ENCODE measurements at regions not wholly inside any gene's neighbourhood (a gene's known extent, or its start where the extent isn't known, plus 50 kb on each side); places are given as distances from the start of the nearest gene placed in this dataset.

GRCh38 chr21:41037212-41037611, 130.7 kb upstream of the BACE2 start:
- Mint-ChIP-seq H3K27ac (no peak overlapping the region), H3K9me3 (peaks cover 0 to 7% of the 10 kb centered on the region in 2 experiments; a peak in 3 of 5 replicates), H3K27me3 (ENCODE audit: low read depth) (no peaks in the 10 kb centered on the region; the same call in 1 of the 2 replicates), H3K36me3 (ENCODE audit: insufficient read depth in 1 of 3, low read depth in 3 of 3) (no peaks in the 10 kb centered on the region), H3K4me3 (no peak overlapping the region), H3K4me1 (peaks cover 3 to 12% of the 10 kb centered on the region in 2 experiments; a peak in 2 of 4 replicates)
- no peak overlapping the region for H4K8ac ChIP-seq (replicated peaks; ENCODE audit: insufficient read length, low read depth, low read length)
- H3K23ac ChIP-seq (ENCODE audit: insufficient read length, low read depth, low read length) = no peak overlapping the region
- no peak overlapping the region for H3K56ac ChIP-seq (ENCODE audit: insufficient read length, low read depth, low read length)
- no CpG with 5 or more reads among the region's 6 CpGs for WGBS (ENCODE audit: extremely low coverage, insufficient read length, low lambda C conversion rate)
- no peaks in the 10 kb centered on the region for H4K20me1 ChIP-seq (ENCODE audit: control insufficient read depth, insufficient read depth, insufficient read length)
- H2BK20ac ChIP-seq (ENCODE audit: low read depth, low read length, poor library complexity, severe bottlenecking) = no peak overlapping the region
- no peak overlapping the region for H4K91ac ChIP-seq (ENCODE audit: insufficient read length, low read depth, low read length)
- no peak overlapping the region for H3K14ac ChIP-seq (ENCODE audit: insufficient read depth, low read length)
- no peak for TF ChIP-seq CTCF (conservative IDR thresholded peaks at IDR 0.05)
- H2AFZ ChIP-seq (ENCODE audit: low read length) = no peak overlapping the region
- no peak overlapping the region for H3K4me2 ChIP-seq (ENCODE audit: insufficient read depth, insufficient read length, low read length)
- no peak overlapping the region for H2BK15ac ChIP-seq (ENCODE audit: low read depth, low read length)
- no peaks in the 10 kb centered on the region for H3K9me3 ChIP-seq (ENCODE audit: control insufficient read depth, low read depth, low read length)
- H3K23me2 ChIP-seq (ENCODE audit: insufficient read length, low read depth, low read length, poor library complexity, severe bottlenecking) = no peaks in the 10 kb centered on the region
- no peak for DNase-seq
- 0 out of 2 replicates have a peak, but pooled peaks cover 1% of the 10 kb centered on the region for H3K4me1 ChIP-seq (ENCODE audit: insufficient read depth, low read length)
- H2AK5ac ChIP-seq (ENCODE audit: insufficient read length, low read length) = no peak overlapping the region
- no peak overlapping the region for H3K18ac ChIP-seq (ENCODE audit: insufficient read length, low read depth, low read length)
- no peak overlapping the region for H3T11ph ChIP-seq (ENCODE audit: low read length)
- no peak overlapping the region for H3K4ac ChIP-seq (ENCODE audit: low read depth, low read length)
- H3K79me2 ChIP-seq (ENCODE audit: insufficient read depth, low read length) = no peaks in the 10 kb centered on the region
- no peak overlapping the region for H2BK120ac ChIP-seq (ENCODE audit: low read depth, low read length, poor library complexity, severe bottlenecking)
- no peak overlapping the region for H3K9ac ChIP-seq (ENCODE audit: extremely low read depth, insufficient read length, low read length)
- no peak overlapping the region for H4K5ac ChIP-seq (ENCODE audit: insufficient read length, low read depth, low read length)
- H2BK12ac ChIP-seq (ENCODE audit: insufficient read length, low read depth, low read length) = no peak overlapping the region
- H3K79me1 ChIP-seq (ENCODE audit: insufficient read depth, low read depth, low read length, poor library complexity, severe bottlenecking) = no peaks in the 10 kb centered on the region
- no peaks in the 10 kb centered on the region for H3K27me3 ChIP-seq (ENCODE audit: insufficient read depth, low read length)
- no peak overlapping the region for H2BK5ac ChIP-seq (ENCODE audit: insufficient read length, low read length)
- no peak overlapping the region for H3K27ac ChIP-seq (ENCODE audit: insufficient read length, low read depth, low read length)

All from H9 (cell line).